ENCODE measurements at regions not wholly inside any gene's neighbourhood (a gene's known extent, or its start where the extent isn't known, plus 50 kb on each side); places are given as distances from the start of the nearest gene placed in this dataset.

GRCh38 chr3:160094562-160094961 lies 105.9 kb downstream of the IL12A start:
- ChIA-PET POLR2A (interaction anchor here (1.8 kb wide), 1 partner anchor 10 kb away, joined by 5 read pairs; no protein-coding TSS in a partner anchor), CTCF (ENCODE audit: low intra/inter-chr PET ratio) (no interaction called here)
- Histone ChIP-seq H3K4me1 (replicated peaks in 1 of 2; ENCODE audit: control insufficient read depth in 2 of 2, insufficient read depth in 2 of 2, low read length in 2 of 2) (no peaks in the 10 kb centered on the region), H3K4me3 (no peak overlapping the region), H3K36me3 (ENCODE audit: control insufficient read depth, insufficient read depth, low read length) (no peaks in the 10 kb centered on the region), H3K9ac (ENCODE audit: insufficient read depth in 1 of 2, low read depth in 2 of 2, low read length in 2 of 2) (no peak overlapping the region), H3K27ac (ENCODE audit: extremely low read depth, low read depth, low read length) (no peak overlapping the region), H3K9me1 (ENCODE audit: control insufficient read depth, insufficient read depth, low read length) (no peaks in the 10 kb centered on the region), H3K79me2 (ENCODE audit: control insufficient read depth, insufficient read depth, low read length) (no peaks in the 10 kb centered on the region), H3K4me2 (ENCODE audit: insufficient read depth, low read length) (no peak overlapping the region), H3K27me3 (ENCODE audit: control insufficient read depth in 2 of 2, insufficient read depth in 2 of 2, low read length in 2 of 2) (peaks cover 0 to 10% of the 10 kb centered on the region in 2 experiments; a peak in 2 of 5 replicates), H4K20me1 (replicated peaks; ENCODE audit: control insufficient read depth, insufficient read depth, low read length) (no peaks in the 10 kb centered on the region), H3K9me3 (replicated peaks; ENCODE audit: control insufficient read depth, insufficient read depth, low read depth, low read length) (no peaks in the 10 kb centered on the region), H2AFZ (ENCODE audit: low read depth, low read length) (no peak overlapping the region)
- TF ChIP-seq, protein P1, sequence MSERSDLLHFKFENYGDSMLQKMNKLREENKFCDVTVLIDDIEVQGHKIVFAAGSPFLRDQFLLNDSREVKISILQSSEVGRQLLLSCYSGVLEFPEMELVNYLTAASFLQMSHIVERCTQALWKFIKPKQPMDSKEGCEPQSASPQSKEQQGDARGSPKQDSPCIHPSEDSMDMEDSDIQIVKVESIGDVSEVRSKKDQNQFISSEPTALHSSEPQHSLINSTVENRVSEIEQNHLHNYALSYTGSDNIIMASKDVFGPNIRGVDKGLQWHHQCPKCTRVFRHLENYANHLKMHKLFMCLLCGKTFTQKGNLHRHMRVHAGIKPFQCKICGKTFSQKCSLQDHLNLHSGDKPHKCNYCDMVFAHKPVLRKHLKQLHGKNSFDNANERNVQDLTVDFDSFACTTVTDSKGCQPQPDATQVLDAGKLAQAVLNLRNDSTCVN (CRISPR knock-in tag; IDR thresholded peaks at IDR 0.05), result no peak
- TF ChIP-seq, protein P2, sequence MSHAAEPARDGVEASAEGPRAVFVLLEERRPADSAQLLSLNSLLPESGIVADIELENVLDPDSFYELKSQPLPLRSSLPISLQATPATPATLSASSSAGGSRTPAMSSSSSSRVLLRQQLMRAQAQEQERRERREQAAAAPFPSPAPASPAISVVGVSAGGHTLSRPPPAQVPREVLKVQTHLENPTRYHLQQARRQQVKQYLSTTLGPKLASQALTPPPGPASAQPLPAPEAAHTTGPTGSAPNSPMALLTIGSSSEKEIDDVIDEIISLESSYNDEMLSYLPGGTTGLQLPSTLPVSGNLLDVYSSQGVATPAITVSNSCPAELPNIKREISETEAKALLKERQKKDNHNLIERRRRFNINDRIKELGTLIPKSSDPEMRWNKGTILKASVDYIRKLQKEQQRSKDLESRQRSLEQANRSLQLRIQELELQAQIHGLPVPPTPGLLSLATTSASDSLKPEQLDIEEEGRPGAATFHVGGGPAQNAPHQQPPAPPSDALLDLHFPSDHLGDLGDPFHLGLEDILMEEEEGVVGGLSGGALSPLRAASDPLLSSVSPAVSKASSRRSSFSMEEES (CRISPR knock-in tag; IDR thresholded peaks at IDR 0.05), result no peak
- TF ChIP-seq DNMT1 (IDR thresholded peaks at IDR 0.05) (no peak), TCF3 (CRISPR knock-in tag; IDR thresholded peaks at IDR 0.05) (no peak), POLR2H (tag; IDR thresholded peaks at IDR 0.05; ENCODE audit: low read depth) (no peak), BCL6 (CRISPR knock-in tag; IDR thresholded peaks at IDR 0.05) (no peak), SRSF9 (IDR thresholded peaks at IDR 0.05; ENCODE audit: borderline replicate concordance, low read depth, low read length) (no peak), MEF2A (IDR thresholded peaks at IDR 0.05; ENCODE audit: control insufficient read depth, low read depth, low read length) (no peak), ETV6 (IDR thresholded peaks at IDR 0.05; ENCODE audit: borderline replicate concordance in 1 of 2, low read depth in 2 of 2, low read length in 1 of 2) (no peak), ETV6 (CRISPR knock-in tag; IDR thresholded peaks at IDR 0.05; ENCODE audit: borderline replicate concordance) (no peak), MAZ (CRISPR knock-in tag; conservative IDR thresholded peaks at IDR 0.05 in 1 of 2, IDR thresholded peaks at IDR 0.05 in 1 of 2) (no peak), ZNF507 (tag; conservative IDR thresholded peaks at IDR 0.05) (no peak), ZNF232 (CRISPR knock-in tag; IDR thresholded peaks at IDR 0.05) (no peak)
- TF ChIP-seq, protein P3, sequence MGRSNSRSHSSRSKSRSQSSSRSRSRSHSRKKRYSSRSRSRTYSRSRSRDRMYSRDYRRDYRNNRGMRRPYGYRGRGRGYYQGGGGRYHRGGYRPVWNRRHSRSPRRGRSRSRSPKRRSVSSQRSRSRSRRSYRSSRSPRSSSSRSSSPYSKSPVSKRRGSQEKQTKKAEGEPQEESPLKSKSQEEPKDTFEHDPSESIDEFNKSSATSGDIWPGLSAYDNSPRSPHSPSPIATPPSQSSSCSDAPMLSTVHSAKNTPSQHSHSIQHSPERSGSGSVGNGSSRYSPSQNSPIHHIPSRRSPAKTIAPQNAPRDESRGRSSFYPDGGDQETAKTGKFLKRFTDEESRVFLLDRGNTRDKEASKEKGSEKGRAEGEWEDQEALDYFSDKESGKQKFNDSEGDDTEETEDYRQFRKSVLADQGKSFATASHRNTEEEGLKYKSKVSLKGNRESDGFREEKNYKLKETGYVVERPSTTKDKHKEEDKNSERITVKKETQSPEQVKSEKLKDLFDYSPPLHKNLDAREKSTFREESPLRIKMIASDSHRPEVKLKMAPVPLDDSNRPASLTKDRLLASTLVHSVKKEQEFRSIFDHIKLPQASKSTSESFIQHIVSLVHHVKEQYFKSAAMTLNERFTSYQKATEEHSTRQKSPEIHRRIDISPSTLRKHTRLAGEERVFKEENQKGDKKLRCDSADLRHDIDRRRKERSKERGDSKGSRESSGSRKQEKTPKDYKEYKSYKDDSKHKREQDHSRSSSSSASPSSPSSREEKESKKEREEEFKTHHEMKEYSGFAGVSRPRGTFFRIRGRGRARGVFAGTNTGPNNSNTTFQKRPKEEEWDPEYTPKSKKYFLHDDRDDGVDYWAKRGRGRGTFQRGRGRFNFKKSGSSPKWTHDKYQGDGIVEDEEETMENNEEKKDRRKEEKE (IDR thresholded peaks at IDR 0.05; ENCODE audit: borderline replicate concordance in 1 of 2, control insufficient read depth in 1 of 2, low read depth in 2 of 2, low read length in 1 of 2), result no peak
- DNase-seq (ENCODE audit: extremely low read depth in 1 of 4, low spot score in 3 of 4), result no peak
- ATAC-seq, result no peak
- WGBS (ENCODE audit: insufficient coverage, low coverage, missing lambda C conversion rate), result 3% methylated on average over 4 of the region's 4 CpGs
- no TSS peak for BruUV-seq (replicated peaks)
- intact Hi-C loops (cut with micrococcal nuclease), result no loop called here
- in situ Hi-C loops (cut with MboI), result no loop called here
- no peak for FAIRE-seq

All from K562 (cell line).